CD4-positive, alpha-beta T cell treated with Interleukin-6 at 100 ng/mL for 8 hours (primary cell): ENCODE measurements at regions not wholly inside any gene's neighbourhood (a gene's known extent, or its start where the extent isn't known, plus 50 kb on each side); places are given as distances from the start of the nearest gene placed in this dataset.

Source experiments
- DNase-seq: peaks from one replicate; pipeline ENCODE4 v3.0.0-alpha.2; 2020; ENCODE audit warnings: mixed read lengths, low spot score

DNA sequence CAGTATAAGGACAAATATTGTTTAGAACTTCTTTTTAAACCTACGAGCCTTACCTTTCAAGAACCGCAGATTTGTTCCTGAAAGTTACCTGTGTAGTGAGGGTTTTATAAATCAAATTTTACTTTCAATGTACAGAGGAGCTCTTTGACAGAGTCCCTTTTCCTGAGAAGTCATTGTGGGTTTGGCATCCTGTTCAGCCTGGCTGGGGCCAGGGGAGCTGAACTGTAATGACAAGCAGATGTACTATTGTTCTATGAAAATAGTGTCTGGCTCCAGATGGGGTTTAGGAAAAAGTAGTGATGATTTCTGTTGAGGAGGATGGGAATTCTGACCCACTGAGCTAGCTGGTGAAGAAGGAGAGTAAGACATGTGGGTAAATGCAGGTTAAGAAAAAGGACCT is 196.2 kb upstream of the PGRMC2 start:
- DNase-seq, result no peak

DNA sequence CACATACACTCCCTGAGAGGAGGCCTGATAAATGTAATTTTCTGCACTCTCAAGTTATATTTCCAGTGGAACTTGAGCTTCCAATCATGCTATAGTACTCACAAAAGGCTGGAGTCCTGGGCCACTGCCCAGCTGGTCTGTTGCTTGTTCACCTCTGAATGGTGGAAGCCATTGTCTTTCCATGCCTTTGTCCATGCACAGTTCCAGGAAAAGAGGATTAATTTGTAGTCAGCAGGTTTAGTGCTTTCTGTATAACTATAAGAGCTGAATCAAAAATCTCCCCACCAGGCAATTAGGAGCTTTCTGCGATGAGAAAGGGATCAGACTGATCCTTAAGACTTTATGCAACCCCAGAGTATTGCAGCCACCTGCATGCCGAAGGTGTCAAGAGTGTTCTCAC is 195.4 kb upstream of the PGRMC2 start:
- no peak for DNase-seq

DNA sequence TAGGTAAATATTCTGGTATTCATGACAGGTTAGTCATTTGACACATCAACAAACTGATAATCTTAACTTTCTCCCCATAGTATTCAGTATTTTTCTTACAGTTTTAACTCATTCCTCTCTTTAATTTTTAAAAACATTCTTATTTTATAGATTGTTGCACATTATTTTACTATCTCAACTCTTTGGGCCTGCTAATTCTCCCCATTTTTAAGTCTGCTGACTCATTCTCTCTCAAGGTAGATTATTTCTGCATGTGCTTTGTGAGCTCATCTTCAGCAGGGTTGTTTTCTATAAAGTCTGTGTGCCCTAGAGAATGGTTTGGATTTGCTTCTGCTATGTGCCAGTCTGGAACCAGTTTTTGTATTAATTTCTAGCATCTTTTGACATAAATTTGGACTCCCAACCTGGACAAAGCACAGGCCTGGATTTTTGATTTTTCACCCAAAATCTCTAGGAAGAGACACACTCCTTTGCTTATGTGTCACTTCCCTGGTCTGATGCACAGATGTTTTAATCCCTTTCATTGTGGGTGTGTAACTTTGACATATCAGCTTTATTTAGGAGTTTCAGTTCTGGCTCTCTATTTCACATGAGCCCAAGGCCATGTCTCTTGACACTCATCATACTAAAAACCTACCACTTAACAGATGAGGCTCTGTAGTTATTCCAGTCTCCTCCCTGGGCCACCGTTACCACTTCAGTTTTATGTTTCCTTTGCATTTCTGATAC is 194.3 kb upstream of the PGRMC2 start:
- no peak for DNase-seq

DNA sequence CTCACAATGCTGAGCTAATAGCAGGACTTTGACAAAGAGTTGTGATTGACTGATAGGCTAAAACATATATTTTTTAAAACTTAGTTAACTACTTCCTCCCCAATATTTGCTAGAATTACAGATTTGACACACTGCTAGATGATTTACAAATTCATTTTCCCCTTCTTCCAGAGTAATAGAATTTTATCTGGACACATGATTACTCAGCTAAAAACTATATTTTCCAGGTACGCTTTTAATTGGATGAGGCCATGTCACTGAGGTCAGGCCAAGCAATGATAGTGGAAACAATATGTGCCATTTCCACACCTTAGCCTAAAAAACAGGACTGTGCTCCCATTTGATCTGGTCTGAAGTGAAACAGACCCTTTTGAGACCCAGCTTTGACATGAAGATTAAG is 193.3 kb upstream of the PGRMC2 start:
- DNase-seq, result no peak

DNA sequence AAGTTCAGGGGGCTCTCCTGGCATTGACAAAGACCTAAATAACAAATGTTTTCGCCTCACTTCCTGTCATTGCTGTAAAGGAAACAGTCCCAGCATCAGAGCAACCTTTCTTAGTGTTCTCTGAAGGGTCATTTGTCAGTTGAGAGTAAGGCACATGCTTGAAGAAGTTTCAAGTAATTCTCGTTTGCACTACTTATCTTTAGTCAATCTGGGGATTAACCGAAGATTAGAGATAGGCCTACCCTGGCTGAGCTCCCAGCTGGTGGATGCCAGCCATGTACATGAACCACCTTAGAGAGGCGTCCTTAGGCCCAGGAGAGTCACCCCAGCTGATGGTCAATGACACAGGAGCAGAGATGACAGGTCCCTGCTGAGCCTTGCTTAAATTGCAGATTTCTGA is 189.9 kb upstream of the PGRMC2 start:
- DNase-seq, result no peak

DNA sequence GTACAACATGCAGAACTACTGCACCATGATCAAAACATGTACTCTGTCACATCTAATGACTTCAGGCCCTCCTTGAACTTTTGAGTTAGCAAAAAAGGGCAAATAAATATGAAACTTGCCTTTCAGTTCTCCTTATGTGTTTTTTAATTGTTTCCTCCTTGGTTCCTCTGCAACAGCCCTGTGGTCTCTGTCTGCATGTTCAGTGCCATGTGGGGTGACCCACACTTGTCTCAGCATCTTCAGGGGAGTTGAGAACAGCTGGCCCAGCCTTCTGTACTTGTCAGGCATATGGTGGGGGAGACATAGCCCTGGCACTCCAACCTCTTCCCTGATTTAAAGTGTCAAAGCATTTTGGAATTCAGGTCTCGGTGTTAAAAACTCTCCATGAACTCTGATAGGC is 188.0 kb upstream of the PGRMC2 start:
- DNase-seq, result no peak

DNA sequence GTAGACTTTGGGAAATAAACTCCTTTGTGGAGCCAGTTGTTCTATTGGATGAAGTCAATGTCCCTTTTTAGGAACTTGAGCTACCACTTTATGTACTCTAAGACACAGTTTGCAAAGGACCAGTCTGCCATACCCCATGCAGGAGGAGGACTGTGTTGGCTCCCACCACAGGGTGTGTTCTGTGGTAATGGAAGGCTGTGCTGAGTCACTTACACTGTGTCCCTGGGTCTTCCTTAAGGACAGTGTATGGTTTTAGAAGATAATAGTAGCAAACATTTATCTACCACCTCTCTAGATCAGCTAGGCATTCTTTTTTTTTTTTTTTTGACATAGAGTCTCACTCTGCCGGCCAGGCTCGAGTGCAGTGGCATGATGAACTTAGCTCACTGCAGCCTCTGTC is 184.0 kb upstream of the PGRMC2 start:
- DNase-seq, result no peak

DNA sequence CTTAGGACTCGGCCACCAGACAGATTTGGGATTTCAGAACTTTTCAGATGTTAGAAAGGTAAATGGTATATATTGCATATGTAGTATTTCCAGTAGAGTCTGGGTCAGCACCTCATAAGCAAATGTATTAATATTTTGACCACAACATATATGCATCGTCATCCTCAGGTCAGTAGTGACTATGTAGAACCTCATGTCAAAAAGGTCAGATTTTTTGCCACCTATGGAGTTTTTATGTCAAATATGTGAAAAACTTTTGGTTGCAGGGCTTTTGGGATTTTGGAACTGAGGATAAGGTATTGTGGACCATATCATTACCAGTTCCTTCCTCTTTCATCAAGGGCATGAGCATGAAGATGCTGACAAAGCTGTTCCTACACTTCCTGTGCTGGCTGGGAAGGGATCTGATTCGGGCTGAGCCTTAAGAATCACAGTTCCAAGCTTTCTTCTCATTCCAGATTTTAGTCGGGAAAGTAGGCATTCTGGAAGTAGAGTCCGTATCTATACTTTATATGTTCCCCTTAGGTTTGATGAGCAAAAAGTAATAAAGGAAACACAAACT is 183.0 kb upstream of the PGRMC2 start:
- no peak for DNase-seq

DNA sequence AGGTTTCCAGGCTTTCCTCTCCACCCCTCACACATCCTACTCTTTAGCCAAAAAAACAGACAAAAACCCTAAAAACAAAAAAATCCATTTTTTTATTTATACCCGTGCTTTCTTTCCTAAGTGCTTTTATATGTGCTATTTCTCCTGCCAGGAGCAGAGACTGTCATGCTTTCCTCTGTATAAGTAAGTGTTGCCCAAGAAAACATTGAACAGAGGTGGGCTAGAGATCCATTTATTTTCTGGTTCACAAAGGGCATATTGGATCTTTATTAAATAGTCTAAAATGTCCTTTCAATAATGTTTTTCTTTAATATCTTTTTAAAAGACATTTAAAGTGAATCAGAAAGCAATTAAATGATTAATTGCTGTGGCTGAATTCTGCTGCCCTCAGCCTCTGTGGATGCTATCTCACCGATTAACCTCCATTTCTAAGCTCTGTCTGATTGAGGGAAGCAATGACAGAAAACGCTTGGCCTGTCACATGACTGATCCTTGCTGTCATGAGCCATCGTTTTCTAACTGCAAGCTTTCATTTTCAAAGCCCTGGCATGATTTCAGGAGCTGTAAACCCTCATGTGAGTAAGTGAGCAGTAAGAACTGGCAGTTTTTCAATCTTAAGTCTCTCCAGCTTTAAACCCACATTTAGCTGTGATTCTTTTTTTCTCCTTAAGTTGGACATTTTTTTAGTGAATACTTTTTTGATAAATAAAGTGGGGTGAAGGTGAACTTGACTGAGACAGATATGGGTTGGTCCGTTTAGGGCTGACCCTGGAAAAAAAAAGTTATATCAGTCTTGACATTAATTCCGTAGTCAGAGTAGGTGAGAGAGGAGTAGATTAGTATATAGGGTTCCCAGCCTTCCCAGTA is 180.7 kb upstream of the PGRMC2 start:
- DNase-seq, result no peak

DNA sequence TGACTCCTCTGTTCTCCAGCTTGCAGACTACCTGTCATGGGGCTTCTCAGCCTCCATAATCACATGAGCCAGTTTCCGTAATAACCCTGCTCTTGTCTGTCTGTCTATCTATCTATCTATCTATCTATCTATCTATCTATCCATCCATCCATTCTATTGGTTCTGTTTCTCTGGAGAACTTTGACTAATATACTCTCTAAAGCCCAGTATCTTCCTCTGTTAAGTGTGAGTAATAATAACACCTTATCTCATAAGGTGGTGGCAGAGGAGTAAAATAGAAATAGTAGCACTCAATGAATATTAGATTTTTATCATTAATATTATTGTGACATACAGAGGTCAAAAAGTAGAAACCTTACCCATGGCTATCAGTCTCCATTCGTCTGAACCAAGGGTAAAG is 177.9 kb upstream of the PGRMC2 start:
- DNase-seq, result no peak

DNA sequence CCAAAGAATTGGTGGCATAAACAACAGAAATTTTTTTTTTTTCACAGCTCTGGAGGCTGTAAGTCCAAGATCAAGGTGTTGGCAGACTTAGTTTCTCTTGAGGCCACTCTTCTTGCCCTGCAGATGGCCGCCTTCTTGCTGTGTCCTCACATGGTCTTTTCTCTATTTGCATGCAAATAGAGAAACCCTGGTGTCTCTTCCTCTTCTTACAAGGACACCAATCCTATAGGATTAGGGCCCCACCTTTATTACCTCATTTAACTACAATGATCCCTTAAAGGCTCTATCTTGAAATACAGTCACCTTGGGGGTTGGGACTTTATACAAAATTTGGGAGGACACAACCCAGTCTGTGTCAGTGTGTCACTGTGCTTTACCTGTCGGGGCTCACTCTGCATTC is 175.4 kb upstream of the PGRMC2 start:
- DNase-seq, result no peak

DNA sequence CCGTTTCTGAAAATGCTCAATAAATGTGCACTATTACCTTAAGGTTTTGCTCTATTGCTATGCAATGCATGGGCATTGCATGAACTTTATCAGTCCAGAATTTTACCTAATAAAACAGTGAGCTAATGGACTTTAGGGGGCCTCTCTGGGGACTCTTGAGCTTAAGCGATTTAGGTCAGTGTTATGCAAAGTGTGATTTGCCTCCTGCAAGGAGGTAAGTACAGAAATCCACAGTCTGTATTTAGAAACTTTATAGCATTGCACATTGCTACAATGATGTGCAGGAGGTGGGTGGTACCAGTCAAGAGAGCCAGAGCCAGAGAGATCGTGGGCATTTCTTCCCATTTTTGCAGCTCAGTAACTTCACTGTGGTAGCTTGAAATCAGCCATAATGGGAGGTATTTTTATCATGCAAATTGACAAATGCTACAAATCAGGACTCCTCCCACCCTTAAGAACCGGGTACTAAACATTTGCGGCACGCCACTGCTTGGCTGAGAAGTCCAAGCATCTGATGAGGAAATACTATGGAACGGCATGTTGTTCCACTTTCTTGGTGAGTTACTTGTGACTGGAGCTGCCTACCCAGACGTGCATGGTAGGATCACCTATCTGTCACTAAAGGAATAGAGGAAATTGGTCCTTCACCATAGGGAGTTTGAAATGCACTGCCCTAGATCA is 174.6 kb upstream of the PGRMC2 start:
- no peak for DNase-seq

DNA sequence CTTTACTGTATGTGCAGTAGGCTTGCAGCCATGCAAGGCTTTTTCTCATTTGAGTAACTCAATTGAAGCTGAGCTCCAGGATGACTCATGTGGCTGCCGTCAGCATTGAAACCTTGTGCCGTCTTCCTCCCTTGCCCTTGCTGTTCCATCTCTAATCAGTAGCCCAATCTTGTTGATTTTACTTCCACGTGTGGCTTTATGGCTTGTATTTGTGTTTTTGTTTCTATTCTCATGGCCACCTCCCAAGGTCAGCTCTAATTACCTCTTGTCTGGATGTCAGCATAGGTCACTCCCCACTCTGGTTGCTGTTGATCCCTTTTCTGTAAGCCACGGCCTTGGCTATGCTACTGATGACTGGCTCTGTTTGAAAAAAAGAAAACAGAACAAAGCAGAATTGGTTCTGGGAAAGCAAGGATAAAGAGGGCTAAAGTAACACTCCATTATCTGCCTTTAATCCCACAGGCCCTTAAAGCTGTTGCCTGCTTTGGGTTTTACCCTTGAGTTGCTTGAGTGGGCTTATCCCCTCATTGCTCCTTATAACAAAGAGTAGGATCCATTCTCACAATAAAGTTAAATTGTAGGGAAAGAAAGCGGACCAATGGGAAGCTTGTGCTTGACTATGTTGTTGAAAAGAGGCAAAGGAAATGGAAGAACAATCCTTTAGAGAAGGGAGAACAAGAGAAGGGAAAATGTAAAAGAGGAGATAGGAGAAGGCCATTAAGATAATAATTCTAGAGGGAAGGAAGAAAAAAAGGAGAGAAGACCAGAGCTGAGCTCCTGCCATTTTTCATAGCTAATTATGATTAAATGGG is 173.9 kb upstream of the PGRMC2 start:
- DNase-seq, result no peak

DNA sequence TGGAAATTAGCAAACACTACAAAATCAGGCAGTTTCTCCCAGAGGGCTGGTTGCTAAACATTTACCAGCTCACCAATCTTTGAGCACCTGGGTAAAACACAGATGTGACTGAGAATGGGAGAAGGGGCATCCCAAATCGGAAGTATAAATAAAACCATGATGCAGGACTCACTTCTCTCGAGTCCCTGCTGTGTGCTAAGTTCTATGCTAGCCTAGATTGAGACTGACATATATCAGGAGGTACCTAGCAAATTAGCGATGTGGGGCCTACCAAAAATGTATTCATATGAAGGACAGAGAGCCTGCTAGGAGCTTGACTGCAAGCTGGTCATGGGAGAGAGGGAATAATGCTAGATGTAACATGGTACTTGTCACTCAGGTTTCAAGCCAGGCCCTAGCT is 171.9 kb upstream of the PGRMC2 start:
- no peak for DNase-seq

DNA sequence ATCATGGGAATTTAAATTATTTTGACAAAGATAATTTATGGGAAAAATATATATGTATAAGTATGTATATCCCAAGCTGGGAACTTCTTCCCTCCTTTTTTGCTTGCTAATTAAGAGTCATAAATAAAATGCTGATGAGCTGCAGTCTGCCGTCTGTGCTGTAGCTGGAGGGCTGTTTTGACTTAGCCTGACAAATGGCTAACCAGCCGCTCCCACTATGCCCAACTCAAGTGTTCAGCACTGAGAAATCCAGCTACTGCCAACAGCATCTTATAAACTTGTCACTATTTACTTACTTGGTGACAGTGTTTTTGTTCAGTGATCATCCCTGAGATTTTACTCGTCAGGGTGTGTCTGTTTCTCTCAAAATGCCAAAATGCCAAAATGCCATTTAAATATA is 171.2 kb upstream of the PGRMC2 start:
- no peak for DNase-seq

DNA sequence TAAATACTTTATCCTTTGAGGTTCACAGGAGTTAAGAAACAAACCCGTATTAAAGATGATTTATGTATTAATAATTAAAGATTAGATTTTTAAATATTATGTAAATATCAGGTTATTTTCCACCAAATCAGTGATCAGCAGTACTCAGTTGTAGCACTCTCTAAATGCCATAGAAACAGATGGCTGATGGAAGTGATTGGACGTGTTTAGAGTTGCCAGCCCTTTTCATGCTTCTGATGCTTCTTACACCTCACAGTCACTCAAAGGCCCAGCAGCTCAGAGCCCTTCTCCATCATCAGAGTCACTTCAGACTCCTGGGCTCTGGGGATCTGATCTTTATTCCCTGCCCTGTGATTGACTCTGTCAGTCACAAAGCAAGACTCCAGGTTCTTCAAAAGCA is 170.1 kb upstream of the PGRMC2 start:
- no peak for DNase-seq

DNA sequence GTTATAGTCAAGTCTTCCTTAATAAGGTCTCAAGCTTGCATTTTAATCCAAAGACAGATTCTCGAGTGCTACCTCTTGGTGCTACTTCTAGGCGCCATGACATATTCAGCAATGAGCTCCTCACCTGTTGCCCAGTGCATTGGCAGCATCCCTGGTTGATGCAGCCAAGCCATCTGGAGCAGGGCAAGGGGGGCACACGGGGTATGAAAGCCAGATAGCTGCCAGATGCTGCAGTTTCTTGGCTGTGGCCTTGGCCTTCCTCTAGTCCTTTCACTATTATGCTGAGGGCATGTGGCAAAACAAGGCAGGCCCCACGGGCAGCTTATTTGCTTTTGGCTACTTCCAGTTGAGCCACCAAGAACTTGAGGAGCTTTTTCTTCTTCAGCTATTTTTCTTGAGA is 168.6 kb upstream of the PGRMC2 start:
- DNase-seq, result no peak

DNA sequence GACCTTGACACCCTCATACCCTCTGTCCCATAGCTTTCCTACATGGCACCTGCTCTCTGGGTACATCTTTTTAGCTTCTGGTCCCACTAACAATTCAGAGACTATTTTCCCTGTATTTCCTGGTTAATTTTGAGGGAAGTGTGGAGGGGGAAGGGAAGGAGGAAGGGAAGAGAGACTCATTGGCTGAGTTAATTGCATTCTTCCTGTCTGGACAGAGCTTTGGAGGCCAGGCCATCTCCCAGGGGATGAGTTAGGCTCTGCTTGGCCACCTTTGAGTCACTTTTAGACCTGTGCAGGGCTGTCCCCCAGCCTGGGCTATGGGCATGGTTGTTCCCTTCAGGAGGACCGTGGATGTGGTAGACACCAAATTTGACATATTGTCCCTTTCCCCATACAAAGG is 167.9 kb upstream of the PGRMC2 start:
- DNase-seq, result no peak

DNA sequence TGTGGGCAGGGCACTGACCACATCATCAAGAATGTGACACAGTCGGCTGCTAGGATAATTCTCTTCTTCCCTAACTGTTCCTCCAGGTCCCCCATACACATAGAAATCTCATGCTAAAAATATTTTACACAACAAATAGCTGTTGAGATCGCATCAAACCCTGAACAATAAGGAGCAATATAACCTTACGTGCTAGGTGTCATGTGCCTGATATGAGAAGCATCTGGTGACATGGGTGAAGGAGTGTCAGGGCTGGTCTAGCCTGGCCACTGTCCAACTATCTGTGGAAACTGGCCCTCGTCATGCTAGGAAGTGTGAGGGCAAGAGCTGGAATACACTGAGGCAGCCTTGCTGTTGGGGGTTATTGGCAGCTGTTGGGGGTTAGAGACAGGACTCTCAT is 167.3 kb upstream of the PGRMC2 start:
- no peak for DNase-seq

DNA sequence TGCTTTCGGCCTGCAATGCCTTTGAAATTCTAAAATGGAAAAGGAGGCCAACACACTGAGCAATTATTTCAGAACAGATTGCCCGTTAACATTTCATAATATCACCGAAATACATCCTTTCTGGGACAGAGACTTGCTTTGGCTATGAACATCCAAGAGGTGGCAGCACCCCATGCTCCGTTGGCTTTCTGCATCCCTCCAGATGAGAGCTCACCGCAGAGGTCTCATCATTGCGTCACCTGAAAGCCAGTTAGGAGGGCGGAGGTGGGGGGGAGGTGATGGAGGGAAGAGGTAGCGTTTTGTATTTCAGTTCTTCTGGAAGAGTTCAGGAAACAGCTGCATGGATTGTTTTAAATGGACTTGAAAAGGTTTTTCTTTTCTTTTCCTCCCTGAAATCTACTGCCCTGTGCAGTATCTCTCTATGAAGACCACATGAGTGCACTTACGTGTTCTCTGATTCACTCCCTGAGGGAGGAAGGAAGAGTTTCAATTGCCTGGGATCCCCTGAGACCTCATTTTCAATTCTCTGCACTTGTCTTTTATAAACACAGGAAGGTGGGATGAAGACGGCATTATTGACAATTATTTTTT is 166.8 kb upstream of the PGRMC2 start:
- DNase-seq, result peak; percentile 36

DNA sequence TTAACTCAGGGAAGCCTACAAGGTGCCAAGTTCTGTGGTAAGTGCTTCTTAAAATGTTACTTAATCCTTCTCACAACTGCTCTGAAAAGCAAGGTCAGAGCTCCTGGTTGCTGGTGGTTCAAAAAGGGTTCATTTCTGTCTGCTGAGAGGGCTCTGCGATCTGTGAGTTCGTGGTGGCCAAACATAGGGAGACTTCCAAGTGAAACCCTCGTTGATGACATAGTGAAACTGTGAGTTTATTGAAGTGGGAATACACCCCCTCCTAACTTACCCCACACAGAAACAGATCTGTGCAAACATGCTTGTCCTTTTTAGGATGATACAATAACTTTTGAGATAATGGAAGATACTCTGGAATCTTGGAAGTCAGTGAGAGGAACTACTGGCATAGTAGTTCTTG is 164.8 kb upstream of the PGRMC2 start:
- no peak for DNase-seq
